NB4 (cell line): ENCODE measurements at regions not wholly inside any gene's neighbourhood (a gene's known extent, or its start where the extent isn't known, plus 50 kb on each side); places are given as distances from the start of the nearest gene placed in this dataset.

Source experiments
- CTCF ChIP-seq: IDR thresholded peaks from one replicate; pipeline ENCODE4 v1.5.1; 2012; ENCODE audit warnings: low read depth, low read length
- POLR2A ChIP-seq: IDR thresholded peaks from 2 replicates; pipeline ENCODE4 v1.6.1; 2011; ENCODE audit warnings: mild to moderate bottlenecking; ENCODE audit not compliant: insufficient read length; ENCODE audit errors: extremely low read depth
- TF ChIP-seq, protein P1 (sequence below): IDR thresholded peaks from 2 replicates; pipeline ENCODE4 v1.6.1; 2011; ENCODE audit warnings: low read depth, low read length

GRCh38 chr13:111662451-111662850 lies 342.0 kb downstream of the TEX29 start:
- TF ChIP-seq, protein P1, sequence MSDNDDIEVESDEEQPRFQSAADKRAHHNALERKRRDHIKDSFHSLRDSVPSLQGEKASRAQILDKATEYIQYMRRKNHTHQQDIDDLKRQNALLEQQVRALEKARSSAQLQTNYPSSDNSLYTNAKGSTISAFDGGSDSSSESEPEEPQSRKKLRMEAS = no peak
- TF ChIP-seq POLR2A (no peak), CTCF (no peak)
